GM18499 (cell line): ENCODE measurements at regions not wholly inside any gene's neighbourhood (a gene's known extent, or its start where the extent isn't known, plus 50 kb on each side); places are given as distances from the start of the nearest gene placed in this dataset.

ENCODE experiments used
- ATAC-seq: cut with Tn5 transposase; IDR thresholded peaks from one replicate; pipeline ENCODE4 v1.9.1; 2021; ENCODE audit warnings: moderate number of reproducible peaks; ENCODE audit not compliant: insufficient read depth, unreplicated experiment

- ATAC-seq, result no peak
Observed at GRCh38 chr10:113317489-113317888, 235.4 kb upstream of the HABP2 start.

- no peak for ATAC-seq
Observed at GRCh38 chr10:113319479-113319878, 233.4 kb upstream of the HABP2 start.

GRCh38 chr10:113320211-113320610, 232.6 kb upstream of the HABP2 start:
- ATAC-seq, result no peak

- no peak for ATAC-seq
Observed at GRCh38 chr10:113320987-113321386, 231.9 kb upstream of the HABP2 start.

- ATAC-seq, result no peak
Observed at GRCh38 chr10:113322843-113323242, 230.0 kb upstream of the HABP2 start.

- ATAC-seq, result no peak
Observed at GRCh38 chr10:113323985-113324384, 228.9 kb upstream of the HABP2 start.

GRCh38 chr10:113326160-113327111, 226.4 kb upstream of the HABP2 start:
- peak; percentile 88 for ATAC-seq

- no peak for ATAC-seq
Observed at GRCh38 chr10:113329121-113329596, 223.7 kb upstream of the HABP2 start.

- no peak for ATAC-seq
Observed at GRCh38 chr10:113331961-113332360, 220.9 kb upstream of the HABP2 start.

GRCh38 chr10:113333313-113333712, 219.5 kb upstream of the HABP2 start:
- no peak for ATAC-seq

GRCh38 chr10:113335592-113335991, 217.3 kb upstream of the HABP2 start:
- ATAC-seq, result no peak

GRCh38 chr10:113336549-113337130, 216.2 kb upstream of the HABP2 start:
- no peak for ATAC-seq

- ATAC-seq, result no peak
Observed at GRCh38 chr10:113337142-113337541, 215.7 kb upstream of the HABP2 start.

GRCh38 chr10:113339121-113339520, 213.7 kb upstream of the HABP2 start:
- ATAC-seq, result no peak

- ATAC-seq, result no peak
Observed at GRCh38 chr10:113340282-113340681, 212.6 kb upstream of the HABP2 start.

- no peak for ATAC-seq
Observed at GRCh38 chr10:113341138-113341537, 211.7 kb upstream of the HABP2 start.

GRCh38 chr10:113345826-113346624, 206.8 kb upstream of the HABP2 start:
- no peak for ATAC-seq

GRCh38 chr10:113347508-113347907, 205.3 kb upstream of the HABP2 start:
- no peak for ATAC-seq

- no peak for ATAC-seq
Observed at GRCh38 chr10:113348694-113349093, 204.2 kb upstream of the HABP2 start.

- ATAC-seq, result no peak
Observed at GRCh38 chr10:113350311-113351040, 202.4 kb upstream of the HABP2 start.
